WTC11 (cell line): ENCODE measurements at regions not wholly inside any gene's neighbourhood (a gene's known extent, or its start where the extent isn't known, plus 50 kb on each side); places are given as distances from the start of the nearest gene placed in this dataset.

ENCODE experiments used
- ATAC-seq: fragments of 200-7000 bp; cut with Tn5 transposase; 2 replicates; pipeline ENCODE4 v1.10.0; 2021; ENCODE audit warnings: mild to moderate bottlenecking, moderate library complexity
- CTCF ChIA-PET: fragments of 300-600 bp; sonication (Branson Sonifier 250); formaldehyde crosslinking; loops from one replicate; lab custom pipeline; 2021; ENCODE audit warnings: antibody characterized with exemption; lab: Charles Lee
- POLR2A ChIA-PET: fragments of 350-600 bp; sonication (Branson Sonifier 250); formaldehyde crosslinking; loops from one replicate; lab custom pipeline; 2021; ENCODE audit warnings: antibody characterized with exemption; lab: Charles Lee
- DNase-seq: peaks from one replicate; pipeline ENCODE4 v3.0.0; 2021; ENCODE audit warnings: low spot score
- H3K27ac Mint-ChIP-seq: 2 replicates; pipeline ENCODE4 v1.8.0; 2021; ENCODE audit warnings: mixed read lengths
- H3K27me3 Mint-ChIP-seq: 2 replicates; pipeline ENCODE4 v1.8.0; 2021; ENCODE audit warnings: low read depth, mild to moderate bottlenecking, moderate library complexity, mixed read lengths
- H3K36me3 Mint-ChIP-seq: 2 replicates; pipeline ENCODE4 v1.8.0; 2021; ENCODE audit warnings: mixed read lengths
- H3K4me1 Mint-ChIP-seq: 2 replicates; pipeline ENCODE4 v1.8.0; 2022; ENCODE audit warnings: mixed read lengths
- H3K4me3 Mint-ChIP-seq: 2 replicates; pipeline ENCODE4 v1.8.0; 2021; ENCODE audit warnings: mild to moderate bottlenecking, moderate library complexity, mixed read lengths
- H3K9me3 Mint-ChIP-seq: 2 replicates; pipeline ENCODE4 v1.8.0; 2021; ENCODE audit warnings: mixed read lengths
- ATF3 ChIP-seq: sonication (generic); formaldehyde crosslinking; conservative IDR thresholded peaks from 2 replicates; pipeline ENCODE4 v1.8.1; 2022; ENCODE audit warnings: mild to moderate bottlenecking, missing genetic modification reagents
- CREM ChIP-seq: sonication (generic); formaldehyde crosslinking; IDR thresholded peaks from 2 replicates; pipeline ENCODE4 v1.8.1; 2022; ENCODE audit warnings: mild to moderate bottlenecking, missing genetic modification reagents, moderate library complexity
- ETV6 ChIP-seq: sonication (generic); formaldehyde crosslinking; IDR thresholded peaks from 2 replicates; pipeline ENCODE4 v1.8.1; 2022; ENCODE audit warnings: mild to moderate bottlenecking, missing genetic modification reagents
- IRF2 ChIP-seq: sonication (generic); formaldehyde crosslinking; IDR thresholded peaks from 2 replicates; pipeline ENCODE4 v1.8.0; 2022; ENCODE audit warnings: low read depth, missing genetic modification reagents, borderline replicate concordance
- MXD4 ChIP-seq: fragments of 250-450 bp; sonication (Bioruptor Pico); IDR thresholded peaks from 2 replicates; pipeline ENCODE4 v1.8.0; 2021; ENCODE audit warnings: mild to moderate bottlenecking, moderate library complexity, borderline replicate concordance
- MYBL2 ChIP-seq: sonication (generic); formaldehyde crosslinking; IDR thresholded peaks from 2 replicates; pipeline ENCODE4 v1.8.1; 2023; ENCODE audit warnings: mild to moderate bottlenecking, moderate library complexity, missing genetic modification reagents
- OVOL2 ChIP-seq: fragments of 250-450 bp; sonication (Bioruptor Pico); IDR thresholded peaks from 2 replicates; pipeline ENCODE4 v1.9.0; 2021; ENCODE audit warnings: mild to moderate bottlenecking, borderline replicate concordance
- PREB ChIP-seq: sonication (generic); formaldehyde crosslinking; IDR thresholded peaks from 2 replicates; pipeline ENCODE4 v1.8.1; 2022; ENCODE audit warnings: mild to moderate bottlenecking, missing genetic modification reagents, moderate library complexity, borderline replicate concordance
- USF1 ChIP-seq: sonication (generic); formaldehyde crosslinking; IDR thresholded peaks from 2 replicates; pipeline ENCODE4 v1.8.0; 2022; ENCODE audit warnings: mild to moderate bottlenecking, missing genetic modification reagents
- ZNF138 ChIP-seq: sonication (generic); formaldehyde crosslinking; conservative IDR thresholded peaks from 2 replicates; pipeline ENCODE4 v1.8.1; 2022; ENCODE audit warnings: mild to moderate bottlenecking, moderate library complexity, missing genetic modification reagents
- ZNF396 ChIP-seq: fragments of 250-450 bp; sonication (Bioruptor Pico); IDR thresholded peaks from 2 replicates; pipeline ENCODE4 v1.8.0; 2021; ENCODE audit warnings: mild to moderate bottlenecking, moderate library complexity, borderline replicate concordance
- ZNF423 ChIP-seq: fragments of 250-450 bp; sonication (Bioruptor Pico); IDR thresholded peaks from 2 replicates; pipeline ENCODE4 v2.1.2; 2022; ENCODE audit warnings: mild to moderate bottlenecking, moderate library complexity
- ZNF532 ChIP-seq: fragments of 250-450 bp; sonication (Bioruptor Pico); IDR thresholded peaks from 2 replicates; pipeline ENCODE4 v1.9.0; 2021; ENCODE audit warnings: mild to moderate bottlenecking, borderline replicate concordance
- TF ChIP-seq, protein P1 (sequence below): sonication (generic); formaldehyde crosslinking; IDR thresholded peaks from 2 replicates; pipeline ENCODE4 v1.8.0; 2023; ENCODE audit warnings: missing genetic modification reagents, mild to moderate bottlenecking, borderline replicate concordance
- TF ChIP-seq, protein P2 (sequence below): sonication (generic); formaldehyde crosslinking; IDR thresholded peaks from 2 replicates; pipeline ENCODE4 v1.8.0; 2022; ENCODE audit warnings: mild to moderate bottlenecking, missing genetic modification reagents
- TF ChIP-seq, protein P3 (sequence below): sonication (generic); formaldehyde crosslinking; IDR thresholded peaks from 2 replicates; pipeline ENCODE4 v1.8.1; 2023; ENCODE audit warnings: mild to moderate bottlenecking, missing genetic modification reagents
- TF ChIP-seq, protein P4 (sequence below): fragments of 250-450 bp; sonication (Bioruptor Pico); conservative IDR thresholded peaks from 2 replicates; pipeline ENCODE4 v1.9.0; 2021; ENCODE audit warnings: mild to moderate bottlenecking

- Mint-ChIP-seq H3K36me3 (no peaks in the 10 kb centered on the region), H3K4me1 (no peaks in the 10 kb centered on the region), H3K27ac (no peak overlapping the region), H3K27me3 (no peaks in the 10 kb centered on the region), H3K4me3 (no peak overlapping the region), H3K9me3 (no peaks in the 10 kb centered on the region)
- no peak for TF ChIP-seq ETV6 (CRISPR knock-in tag)
- no peak for TF ChIP-seq MYBL2 (CRISPR knock-in tag)
- no peak for TF ChIP-seq IRF2 (CRISPR knock-in tag)
- TF ChIP-seq, protein P1, sequence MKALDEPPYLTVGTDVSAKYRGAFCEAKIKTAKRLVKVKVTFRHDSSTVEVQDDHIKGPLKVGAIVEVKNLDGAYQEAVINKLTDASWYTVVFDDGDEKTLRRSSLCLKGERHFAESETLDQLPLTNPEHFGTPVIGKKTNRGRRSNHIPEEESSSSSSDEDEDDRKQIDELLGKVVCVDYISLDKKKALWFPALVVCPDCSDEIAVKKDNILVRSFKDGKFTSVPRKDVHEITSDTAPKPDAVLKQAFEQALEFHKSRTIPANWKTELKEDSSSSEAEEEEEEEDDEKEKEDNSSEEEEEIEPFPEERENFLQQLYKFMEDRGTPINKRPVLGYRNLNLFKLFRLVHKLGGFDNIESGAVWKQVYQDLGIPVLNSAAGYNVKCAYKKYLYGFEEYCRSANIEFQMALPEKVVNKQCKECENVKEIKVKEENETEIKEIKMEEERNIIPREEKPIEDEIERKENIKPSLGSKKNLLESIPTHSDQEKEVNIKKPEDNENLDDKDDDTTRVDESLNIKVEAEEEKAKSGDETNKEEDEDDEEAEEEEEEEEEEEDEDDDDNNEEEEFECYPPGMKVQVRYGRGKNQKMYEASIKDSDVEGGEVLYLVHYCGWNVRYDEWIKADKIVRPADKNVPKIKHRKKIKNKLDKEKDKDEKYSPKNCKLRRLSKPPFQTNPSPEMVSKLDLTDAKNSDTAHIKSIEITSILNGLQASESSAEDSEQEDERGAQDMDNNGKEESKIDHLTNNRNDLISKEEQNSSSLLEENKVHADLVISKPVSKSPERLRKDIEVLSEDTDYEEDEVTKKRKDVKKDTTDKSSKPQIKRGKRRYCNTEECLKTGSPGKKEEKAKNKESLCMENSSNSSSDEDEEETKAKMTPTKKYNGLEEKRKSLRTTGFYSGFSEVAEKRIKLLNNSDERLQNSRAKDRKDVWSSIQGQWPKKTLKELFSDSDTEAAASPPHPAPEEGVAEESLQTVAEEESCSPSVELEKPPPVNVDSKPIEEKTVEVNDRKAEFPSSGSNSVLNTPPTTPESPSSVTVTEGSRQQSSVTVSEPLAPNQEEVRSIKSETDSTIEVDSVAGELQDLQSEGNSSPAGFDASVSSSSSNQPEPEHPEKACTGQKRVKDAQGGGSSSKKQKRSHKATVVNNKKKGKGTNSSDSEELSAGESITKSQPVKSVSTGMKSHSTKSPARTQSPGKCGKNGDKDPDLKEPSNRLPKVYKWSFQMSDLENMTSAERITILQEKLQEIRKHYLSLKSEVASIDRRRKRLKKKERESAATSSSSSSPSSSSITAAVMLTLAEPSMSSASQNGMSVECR (CRISPR knock-in tag) = no peak
- TF ChIP-seq, protein P2, sequence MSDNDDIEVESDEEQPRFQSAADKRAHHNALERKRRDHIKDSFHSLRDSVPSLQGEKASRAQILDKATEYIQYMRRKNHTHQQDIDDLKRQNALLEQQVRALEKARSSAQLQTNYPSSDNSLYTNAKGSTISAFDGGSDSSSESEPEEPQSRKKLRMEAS (CRISPR knock-in tag) = no peak
- TF ChIP-seq ZNF138 (CRISPR knock-in tag) = no peak
- TF ChIP-seq, protein P3, sequence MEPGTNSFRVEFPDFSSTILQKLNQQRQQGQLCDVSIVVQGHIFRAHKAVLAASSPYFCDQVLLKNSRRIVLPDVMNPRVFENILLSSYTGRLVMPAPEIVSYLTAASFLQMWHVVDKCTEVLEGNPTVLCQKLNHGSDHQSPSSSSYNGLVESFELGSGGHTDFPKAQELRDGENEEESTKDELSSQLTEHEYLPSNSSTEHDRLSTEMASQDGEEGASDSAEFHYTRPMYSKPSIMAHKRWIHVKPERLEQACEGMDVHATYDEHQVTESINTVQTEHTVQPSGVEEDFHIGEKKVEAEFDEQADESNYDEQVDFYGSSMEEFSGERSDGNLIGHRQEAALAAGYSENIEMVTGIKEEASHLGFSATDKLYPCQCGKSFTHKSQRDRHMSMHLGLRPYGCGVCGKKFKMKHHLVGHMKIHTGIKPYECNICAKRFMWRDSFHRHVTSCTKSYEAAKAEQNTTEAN (CRISPR knock-in tag) = no peak
- TF ChIP-seq USF1 (CRISPR knock-in tag) = no peak
- no peak for TF ChIP-seq ATF3 (CRISPR knock-in tag)
- TF ChIP-seq ZNF396 (CRISPR knock-in tag) = no peak
- TF ChIP-seq MXD4 (CRISPR knock-in tag) = no peak
- TF ChIP-seq CREM (CRISPR knock-in tag) = no peak
- TF ChIP-seq PREB (CRISPR knock-in tag) = no peak
- no peak for TF ChIP-seq OVOL2 (CRISPR knock-in tag)
- TF ChIP-seq, protein P4, sequence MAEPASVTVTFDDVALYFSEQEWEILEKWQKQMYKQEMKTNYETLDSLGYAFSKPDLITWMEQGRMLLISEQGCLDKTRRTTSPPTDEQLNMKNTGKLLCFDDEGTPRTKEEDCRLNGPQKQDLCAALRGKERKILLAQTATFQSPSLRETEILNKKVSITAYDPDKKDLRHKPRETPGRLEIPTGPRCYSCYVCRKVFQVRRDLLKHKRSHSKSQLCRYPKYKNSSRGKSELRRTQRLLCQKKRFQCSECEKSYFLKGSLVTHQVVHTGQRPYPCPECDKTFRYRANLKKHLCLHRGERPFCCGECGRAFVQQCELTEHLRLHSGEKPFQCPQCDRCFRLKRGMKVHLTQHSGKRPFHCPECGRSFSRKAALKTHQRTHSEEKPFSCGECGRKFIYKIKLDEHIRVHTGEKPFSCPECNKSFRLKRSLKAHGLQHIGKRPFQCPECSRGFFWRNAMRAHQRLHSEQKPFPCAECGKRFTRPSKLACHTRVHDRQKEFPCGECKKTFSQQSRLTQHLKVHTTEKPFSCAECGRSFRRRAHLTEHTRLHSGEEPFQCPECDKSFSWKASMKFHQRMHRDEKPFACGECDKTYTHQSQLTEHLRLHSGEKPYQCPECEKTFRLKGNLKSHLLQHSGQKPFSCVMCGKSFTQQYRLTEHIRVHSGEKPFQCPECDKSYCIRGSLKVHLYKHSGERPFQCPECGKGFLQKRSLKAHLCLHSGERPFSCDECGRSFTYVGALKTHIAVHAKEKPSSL (CRISPR knock-in tag) = no peak
- TF ChIP-seq ZNF423 (CRISPR knock-in tag) = no peak
- TF ChIP-seq ZNF532 (CRISPR knock-in tag) = no peak
- POLR2A ChIA-PET = interaction anchor here (0.7 kb wide), 1 partner anchor 609 kb away, joined by 4 read pairs; no protein-coding TSS in a partner anchor
- CTCF ChIA-PET = interaction anchor here (0.7 kb wide), 1 partner anchor 124 kb away, joined by 3 read pairs; no protein-coding TSS in a partner anchor
- no peak for DNase-seq
- ATAC-seq = no peak
These were observed 801.4 kb downstream of the FLRT2 start for GRCh38 chr14:86331341-86331740.
